Stimulated activated CD4-positive, alpha-beta T cell treated with anti-CD3 and anti-CD28 coated beads, Interleukin-2, amount 100 ng/mL, for 4 hours (primary cell): ENCODE measurements at regions not wholly inside any gene's neighbourhood (a gene's known extent, or its start where the extent isn't known, plus 50 kb on each side); places are given as distances from the start of the nearest gene placed in this dataset.
"Not testable (repeated sequence)": the region's sequence is repeated elsewhere in the genome, so short reads cannot be mapped to it uniquely, and the experiment has no call there.

Source experiments
- DNase-seq: peaks from one replicate; pipeline ENCODE4 v3.0.0-alpha.2; 2020; ENCODE audit warnings: low read depth

- DNase-seq, result no peak
Observed at GRCh38 chr4:78660559-78660958, 109.0 kb downstream of the ANXA3 start.

DNA sequence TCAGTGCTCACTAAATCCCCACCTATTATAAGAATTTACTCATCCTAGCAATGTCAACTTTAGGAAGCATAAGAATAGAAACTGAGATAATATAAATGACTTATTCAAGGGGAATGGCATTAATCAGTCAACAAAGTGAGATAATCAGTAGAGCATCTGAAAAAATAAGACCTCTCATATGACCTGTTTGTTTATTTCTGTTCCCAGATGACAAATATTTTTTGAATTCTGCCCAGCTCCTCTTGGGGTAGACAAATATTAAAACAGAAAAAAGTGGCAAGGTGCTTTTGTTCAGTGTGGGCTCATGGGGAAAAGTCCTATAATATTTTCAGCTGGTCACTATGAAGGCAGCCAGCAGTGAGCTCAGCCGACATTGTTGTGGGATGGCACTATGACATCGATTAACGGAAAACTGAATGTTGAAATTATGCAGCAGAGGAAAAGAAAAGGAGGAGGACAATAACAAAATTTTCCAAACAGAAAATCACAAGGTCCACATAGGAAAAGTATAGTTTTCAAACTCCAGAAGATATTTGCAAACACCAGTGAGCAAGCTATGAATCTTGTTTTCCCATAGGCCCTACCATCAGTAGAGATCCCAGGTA, 109.6 kb downstream of the ANXA3 start:
- no peak for DNase-seq

DNA sequence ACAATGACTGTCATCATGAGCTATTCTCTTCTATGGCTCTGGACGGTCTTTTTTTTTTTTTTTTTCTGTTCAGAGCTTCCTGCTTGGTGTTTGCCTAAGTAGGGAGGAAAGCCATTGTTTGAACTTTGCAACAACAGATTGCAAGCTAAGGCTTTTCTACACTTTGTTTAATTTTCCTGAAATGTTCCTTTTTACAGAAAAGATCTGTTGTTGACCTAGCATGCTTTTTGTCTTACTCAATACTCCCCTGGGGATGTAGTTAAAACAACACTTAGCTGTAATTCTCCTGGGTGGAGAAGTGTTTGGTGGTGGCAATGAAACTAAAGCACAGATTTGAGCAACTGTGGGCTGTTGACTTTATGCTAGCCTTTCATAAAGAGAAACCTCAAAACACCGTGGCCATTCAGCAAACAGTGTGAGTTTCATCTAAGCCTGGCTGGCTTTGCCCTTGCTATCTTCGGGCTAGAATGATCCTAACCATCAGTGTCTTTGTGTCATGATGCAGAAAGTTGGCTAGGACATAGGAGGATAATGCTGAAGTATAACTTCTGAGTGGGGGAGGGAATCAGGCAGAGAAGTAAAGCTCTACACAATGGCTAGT, 110.5 kb downstream of the ANXA3 start:
- DNase-seq, result no peak

DNA sequence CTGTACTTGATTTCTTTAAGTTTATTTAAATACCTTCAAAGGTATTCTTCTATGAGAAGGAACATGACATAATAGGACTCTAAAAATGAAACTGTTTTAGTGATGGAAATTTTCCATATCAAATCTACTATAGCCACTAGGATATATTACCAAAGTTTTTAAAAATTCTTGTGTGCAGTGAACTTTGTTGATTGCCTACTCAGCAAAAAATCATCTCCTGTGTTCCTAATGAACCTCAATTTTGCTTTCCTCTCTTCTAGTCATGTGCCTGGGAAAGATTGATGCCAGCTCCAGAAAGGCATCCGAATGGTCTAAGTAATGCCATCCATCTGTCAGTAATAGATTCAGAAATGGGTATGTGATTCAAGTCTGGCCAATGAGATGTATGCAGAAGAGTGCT, 111.1 kb downstream of the ANXA3 start:
- DNase-seq, result no peak

GRCh38 chr4:78664296-78664695, 111.9 kb upstream of the BMP2K start:
- DNase-seq, result not testable (repeated sequence)

DNA sequence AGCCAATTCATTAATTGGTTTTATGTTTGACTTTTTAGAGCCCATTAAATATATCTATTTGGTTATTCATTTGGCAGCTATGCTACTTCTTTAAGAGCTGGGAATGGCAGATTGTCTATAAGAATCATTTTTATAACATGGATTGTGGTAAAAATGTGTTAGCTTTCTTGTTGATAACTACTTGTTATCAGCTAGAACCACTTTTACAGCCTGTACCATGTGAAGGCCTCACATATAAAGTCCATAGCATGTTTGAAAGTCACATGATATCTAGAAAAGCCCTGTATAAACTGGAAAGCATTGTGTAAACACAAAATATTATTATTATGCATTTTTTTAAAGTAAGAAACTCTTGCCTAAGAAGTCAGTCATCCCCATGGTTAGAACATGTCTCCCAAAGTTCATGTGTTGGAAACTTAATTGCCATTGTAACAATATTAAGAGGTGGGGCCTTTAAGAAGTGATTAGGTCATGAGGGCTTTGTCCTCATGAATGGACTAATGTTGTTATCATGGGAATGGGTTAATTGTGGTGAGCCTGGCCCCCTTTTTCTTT, 110.9 kb upstream of the BMP2K start:
- DNase-seq, result no peak

- DNase-seq, result no peak
Observed at GRCh38 chr4:78666830-78667258, 109.3 kb upstream of the BMP2K start.

- DNase-seq, result no peak
Observed at GRCh38 chr4:78667325-78667724, 108.8 kb upstream of the BMP2K start.

DNA sequence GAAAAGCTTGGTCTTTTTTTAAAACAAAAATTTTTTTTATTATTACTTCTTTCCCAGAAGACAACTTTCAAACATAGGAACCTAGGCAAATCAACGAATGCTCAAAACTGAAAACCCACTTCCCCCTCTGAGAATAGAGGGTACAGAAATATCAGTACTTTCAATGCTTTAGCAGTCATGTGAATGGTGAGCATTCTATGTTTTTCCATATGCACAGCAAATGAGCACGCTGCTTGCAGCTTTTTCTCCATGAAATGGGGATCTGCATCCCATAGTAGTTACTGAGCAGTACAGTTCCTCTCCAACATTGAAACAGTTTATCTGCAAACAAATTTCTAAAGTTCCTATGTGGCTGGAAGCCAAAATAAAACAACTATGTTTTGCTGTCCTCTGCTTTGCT, 108.4 kb upstream of the BMP2K start:
- DNase-seq, result no peak

GRCh38 chr4:78669453-78669852, 106.7 kb upstream of the BMP2K start:
- no peak for DNase-seq

GRCh38 chr4:78671903-78672815, 104.0 kb upstream of the BMP2K start:
- no peak for DNase-seq

GRCh38 chr4:78673337-78673736, 102.8 kb upstream of the BMP2K start:
- DNase-seq, result no peak

- DNase-seq, result no peak
Observed at GRCh38 chr4:78675325-78675724, 100.8 kb upstream of the BMP2K start.

GRCh38 chr4:78682070-78682469, 94.1 kb upstream of the BMP2K start:
- no peak for DNase-seq

DNA sequence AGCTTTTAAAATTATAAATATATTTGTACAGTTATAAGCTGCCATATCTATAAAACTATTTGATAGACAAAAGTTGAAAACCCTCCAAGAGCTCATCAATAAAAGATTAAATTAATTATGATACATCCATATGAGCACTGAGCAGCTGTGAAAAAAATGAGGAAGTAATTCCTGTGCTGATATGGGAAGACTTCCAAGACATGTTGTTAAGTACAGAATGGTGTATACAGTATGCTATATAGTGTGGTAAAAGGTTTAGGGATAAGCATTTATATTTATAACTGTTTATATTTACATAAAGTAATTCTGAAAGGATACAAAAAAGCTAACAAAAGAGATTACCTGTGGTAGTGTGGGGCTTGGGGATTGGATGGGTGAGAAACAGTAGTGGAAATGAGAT, 92.8 kb upstream of the BMP2K start:
- no peak for DNase-seq

GRCh38 chr4:78684325-78685079, 91.6 kb upstream of the BMP2K start:
- no peak for DNase-seq

- DNase-seq, result no peak
Observed at GRCh38 chr4:78687818-78688217, 88.3 kb upstream of the BMP2K start.

DNA sequence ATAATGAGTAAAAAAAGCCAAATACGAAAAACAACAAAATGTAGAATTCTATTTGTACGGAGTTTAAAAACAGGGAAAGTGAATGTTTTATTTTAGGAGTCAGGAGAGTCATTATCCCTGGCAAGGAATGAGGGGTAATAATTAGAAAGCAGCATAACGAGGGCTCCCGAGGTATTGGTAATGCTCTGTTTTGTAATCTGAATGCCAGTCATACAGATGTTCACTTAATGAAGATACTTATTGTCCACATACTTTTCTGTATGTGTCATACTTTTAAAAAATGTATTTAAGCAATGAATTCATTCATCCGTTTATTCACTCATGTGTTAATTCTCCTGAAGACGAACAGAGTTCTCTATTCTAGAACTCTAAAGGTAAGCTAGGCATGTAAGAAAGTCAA, 87.8 kb upstream of the BMP2K start:
- DNase-seq, result no peak

DNA sequence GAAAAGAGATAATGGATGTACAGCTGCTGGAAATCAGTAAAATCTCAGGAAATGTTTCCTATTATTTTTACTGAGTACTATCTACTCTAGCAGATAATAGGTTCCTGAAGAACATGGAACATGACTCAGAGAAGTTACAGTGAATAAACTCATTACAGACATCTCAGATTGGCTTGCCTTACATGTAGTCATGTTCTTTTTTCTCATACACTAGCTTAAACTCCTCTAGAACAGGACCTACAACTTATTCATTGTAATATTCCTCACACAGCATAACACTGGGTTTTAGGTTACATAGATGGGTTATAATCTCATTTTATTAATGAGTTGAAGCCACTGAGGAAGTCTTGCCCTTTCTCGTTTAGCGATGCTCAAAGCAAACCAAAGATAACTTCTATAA, 86.9 kb upstream of the BMP2K start:
- DNase-seq, result no peak

DNA sequence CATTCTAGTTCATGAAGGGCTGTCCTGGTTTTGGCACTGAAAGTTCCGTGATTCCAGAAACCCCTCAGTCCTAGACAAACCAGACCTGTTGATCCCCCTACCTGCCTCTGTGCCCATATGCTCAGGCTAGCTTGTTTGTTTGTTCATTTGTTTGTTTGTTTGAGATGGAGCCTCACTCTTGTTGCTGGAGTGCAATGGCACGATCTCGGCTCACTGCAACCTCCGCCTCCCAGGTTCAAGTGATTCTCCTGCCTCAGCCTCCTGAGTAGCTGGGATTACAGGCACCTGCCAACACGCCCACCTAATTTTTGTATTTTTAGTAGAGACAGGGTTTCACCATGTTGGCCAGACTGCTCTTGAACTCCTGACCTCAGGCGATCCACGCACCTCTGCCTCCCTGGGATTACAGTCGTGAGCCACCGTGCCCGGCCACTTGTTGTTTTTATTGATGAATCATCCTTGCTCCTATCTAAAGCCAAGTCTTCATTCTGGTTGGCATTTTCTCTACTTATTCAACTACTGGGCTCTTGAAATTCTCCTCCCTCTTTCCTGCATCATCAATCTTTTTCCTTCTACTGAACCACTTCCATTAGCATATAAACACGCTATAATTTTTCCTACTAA, 86.3 kb upstream of the BMP2K start:
- no peak for DNase-seq

DNA sequence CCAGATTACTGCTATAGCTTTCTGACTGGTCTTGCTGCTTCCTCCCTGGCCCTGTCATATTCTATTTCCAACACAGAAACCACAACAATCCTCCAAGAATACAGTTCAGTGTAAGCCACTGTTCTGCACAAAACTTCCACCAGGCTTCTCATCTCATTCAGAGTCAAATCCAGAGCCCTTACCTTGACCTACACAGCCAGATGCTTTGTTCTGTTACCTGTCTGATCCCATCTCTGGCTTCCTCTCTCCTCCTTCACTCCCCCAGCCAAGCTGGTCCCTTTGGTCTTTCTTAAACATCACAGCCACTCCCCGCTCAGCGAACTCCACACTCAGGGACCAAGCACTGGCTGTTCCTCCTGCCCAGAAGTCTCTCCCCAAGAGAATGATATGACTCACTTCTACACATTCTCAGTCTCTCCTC, 84.8 kb upstream of the BMP2K start:
- no peak for DNase-seq
